Neural crest cell (in vitro differentiated cells): ENCODE measurements at regions not wholly inside any gene's neighbourhood (a gene's known extent, or its start where the extent isn't known, plus 50 kb on each side); places are given as distances from the start of the nearest gene placed in this dataset.

ENCODE experiments used
- DNase-seq: peaks from one replicate; pipeline ENCODE4 v3.0.0; 2021; ENCODE audit warnings: low read depth, mixed read lengths, low spot score
- H3K27ac Mint-ChIP-seq: one replicate; pipeline ENCODE4 v1.8.0; 2021; ENCODE audit warnings: mild to moderate bottlenecking, mixed read lengths; ENCODE audit not compliant: unreplicated experiment
- H3K27me3 Mint-ChIP-seq: 2 replicates; pipeline ENCODE4 v1.8.0; 2021; ENCODE audit warnings: low read depth, mild to moderate bottlenecking, mixed read lengths
- H3K36me3 Mint-ChIP-seq: 2 replicates; pipeline ENCODE4 v1.8.0; 2021; ENCODE audit warnings: low read depth, mild to moderate bottlenecking, mixed read lengths
- H3K4me1 Mint-ChIP-seq: 2 replicates; pipeline ENCODE4 v1.8.0; 2021; ENCODE audit warnings: mixed read lengths
- H3K4me3 Mint-ChIP-seq: one replicate; pipeline ENCODE4 v1.8.0; 2021; ENCODE audit warnings: mild to moderate bottlenecking, mixed read lengths
- H3K9me3 Mint-ChIP-seq: 2 replicates; pipeline ENCODE4 v1.8.0; 2021; ENCODE audit warnings: mixed read lengths
- CTCF ChIP-seq: fragments of 200-600 bp; sonication (generic); conservative IDR thresholded peaks from 2 replicates; pipeline ENCODE4 v1.5.0; 2021; ENCODE audit warnings: antibody characterized with exemption, mild to moderate bottlenecking

- Mint-ChIP-seq H3K9me3 (peaks cover 12% of the 10 kb centered on the region), H3K4me1 (no peaks in the 10 kb centered on the region), H3K27me3 (peaks cover 5% of the 10 kb centered on the region), H3K27ac (no peak overlapping the region), H3K36me3 (no peaks in the 10 kb centered on the region), H3K4me3 (no peak overlapping the region)
- no peak for DNase-seq
- TF ChIP-seq CTCF, result no peak
Measured at GRCh38 chr6:142518761-142519160, 217.0 kb downstream of the ADGRG6 start.

GRCh38 chr6:142521791-142522190 lies 220.0 kb downstream of the ADGRG6 start:
- no peak for TF ChIP-seq CTCF
- H3K4me3 Mint-ChIP-seq, result no peak overlapping the region

GRCh38 chr6:142523515-142524375 lies 221.9 kb downstream of the ADGRG6 start:
- no peaks in the 10 kb centered on the region for H3K4me1 Mint-ChIP-seq
- no peak for DNase-seq
- TF ChIP-seq CTCF, result no peak
- H3K4me3 Mint-ChIP-seq, result no peak overlapping the region
- H3K9me3 Mint-ChIP-seq, result peaks cover 3% of the 10 kb centered on the region
- H3K27me3 Mint-ChIP-seq, result no peaks in the 10 kb centered on the region
- H3K27ac Mint-ChIP-seq, result no peak overlapping the region
- no peaks in the 10 kb centered on the region for H3K36me3 Mint-ChIP-seq

More at GRCh38 chr6:142521791-142522190, 220.0 kb downstream of the ADGRG6 start:
- H3K36me3 Mint-ChIP-seq, result no peaks in the 10 kb centered on the region
- H3K27me3 Mint-ChIP-seq, result no peaks in the 10 kb centered on the region
- H3K4me1 Mint-ChIP-seq, result no peaks in the 10 kb centered on the region
- H3K27ac Mint-ChIP-seq, result no peak overlapping the region
- DNase-seq, result no peak
- H3K9me3 Mint-ChIP-seq, result peaks cover 1% of the 10 kb centered on the region

- Mint-ChIP-seq H3K4me1 (no peaks in the 10 kb centered on the region), H3K4me3 (no peak overlapping the region), H3K9me3 (peaks cover 16% of the 10 kb centered on the region), H3K36me3 (peaks cover 3% of the 10 kb centered on the region), H3K27me3 (no peaks in the 10 kb centered on the region), H3K27ac (no peak overlapping the region)
- no peak for DNase-seq
- no peak for TF ChIP-seq CTCF
Measured at GRCh38 chr6:142530566-142530965, 228.8 kb downstream of the ADGRG6 start.

DNA sequence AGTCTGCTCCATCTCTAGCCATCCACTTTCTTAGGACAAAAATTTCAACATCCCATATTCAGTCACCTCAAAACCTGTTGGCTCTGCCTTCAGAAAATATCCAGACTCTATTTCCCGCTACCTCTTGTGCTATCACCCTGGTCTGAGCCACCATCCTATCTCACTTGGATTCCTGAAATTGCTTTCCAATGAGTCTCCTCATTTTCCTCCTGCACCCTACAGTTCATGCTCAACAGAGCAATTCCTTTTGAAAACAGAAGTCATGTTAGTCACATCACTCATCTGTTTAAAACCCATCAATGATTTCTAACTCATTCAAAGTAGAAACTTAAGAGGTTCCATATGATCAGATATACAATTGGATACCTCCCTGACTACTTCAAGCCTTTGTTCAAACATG lies 229.9 kb downstream of the ADGRG6 start:
- no peaks in the 10 kb centered on the region for H3K4me1 Mint-ChIP-seq
- no peaks in the 10 kb centered on the region for H3K27me3 Mint-ChIP-seq
- DNase-seq, result no peak
- TF ChIP-seq CTCF, result no peak
- peaks cover 3% of the 10 kb centered on the region for H3K36me3 Mint-ChIP-seq
- no peak overlapping the region for H3K27ac Mint-ChIP-seq
- peaks cover 16% of the 10 kb centered on the region for H3K9me3 Mint-ChIP-seq
- H3K4me3 Mint-ChIP-seq, result no peak overlapping the region
